ENCODE measurements at regions not wholly inside any gene's neighbourhood (a gene's known extent, or its start where the extent isn't known, plus 50 kb on each side); places are given as distances from the start of the nearest gene placed in this dataset.

DNA sequence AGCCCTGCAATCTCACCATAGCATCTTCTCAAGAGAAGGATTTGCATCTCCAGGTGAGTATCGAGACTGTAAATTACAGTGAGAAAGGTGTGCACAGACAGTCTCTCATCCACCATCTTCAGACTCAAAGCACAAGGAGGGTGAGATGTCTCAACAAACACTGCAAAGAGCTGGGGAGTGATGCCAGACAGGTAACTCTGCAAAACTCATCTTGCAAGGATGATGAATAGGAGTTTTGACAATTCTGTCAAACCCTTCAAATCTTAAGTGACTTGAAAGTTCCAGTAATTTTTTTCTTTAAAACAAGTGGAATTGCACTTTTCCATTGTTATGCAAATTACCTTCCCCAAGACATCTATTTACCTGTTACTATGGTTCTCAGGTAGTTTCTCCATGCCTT is 277.2 kb upstream of the VCX3A start:
- H3K4me3 ChIP-seq (ENCODE audit: control insufficient read depth, low read depth, low read length), result no peak overlapping the region
- TF ChIP-seq, protein P1, sequence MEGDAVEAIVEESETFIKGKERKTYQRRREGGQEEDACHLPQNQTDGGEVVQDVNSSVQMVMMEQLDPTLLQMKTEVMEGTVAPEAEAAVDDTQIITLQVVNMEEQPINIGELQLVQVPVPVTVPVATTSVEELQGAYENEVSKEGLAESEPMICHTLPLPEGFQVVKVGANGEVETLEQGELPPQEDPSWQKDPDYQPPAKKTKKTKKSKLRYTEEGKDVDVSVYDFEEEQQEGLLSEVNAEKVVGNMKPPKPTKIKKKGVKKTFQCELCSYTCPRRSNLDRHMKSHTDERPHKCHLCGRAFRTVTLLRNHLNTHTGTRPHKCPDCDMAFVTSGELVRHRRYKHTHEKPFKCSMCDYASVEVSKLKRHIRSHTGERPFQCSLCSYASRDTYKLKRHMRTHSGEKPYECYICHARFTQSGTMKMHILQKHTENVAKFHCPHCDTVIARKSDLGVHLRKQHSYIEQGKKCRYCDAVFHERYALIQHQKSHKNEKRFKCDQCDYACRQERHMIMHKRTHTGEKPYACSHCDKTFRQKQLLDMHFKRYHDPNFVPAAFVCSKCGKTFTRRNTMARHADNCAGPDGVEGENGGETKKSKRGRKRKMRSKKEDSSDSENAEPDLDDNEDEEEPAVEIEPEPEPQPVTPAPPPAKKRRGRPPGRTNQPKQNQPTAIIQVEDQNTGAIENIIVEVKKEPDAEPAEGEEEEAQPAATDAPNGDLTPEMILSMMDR (conservative IDR thresholded peaks at IDR 0.05; ENCODE audit: control insufficient read depth, insufficient read depth, low read depth, low read length), result no peak
- no peak for DNase-seq (ENCODE audit: low read depth)

DNA sequence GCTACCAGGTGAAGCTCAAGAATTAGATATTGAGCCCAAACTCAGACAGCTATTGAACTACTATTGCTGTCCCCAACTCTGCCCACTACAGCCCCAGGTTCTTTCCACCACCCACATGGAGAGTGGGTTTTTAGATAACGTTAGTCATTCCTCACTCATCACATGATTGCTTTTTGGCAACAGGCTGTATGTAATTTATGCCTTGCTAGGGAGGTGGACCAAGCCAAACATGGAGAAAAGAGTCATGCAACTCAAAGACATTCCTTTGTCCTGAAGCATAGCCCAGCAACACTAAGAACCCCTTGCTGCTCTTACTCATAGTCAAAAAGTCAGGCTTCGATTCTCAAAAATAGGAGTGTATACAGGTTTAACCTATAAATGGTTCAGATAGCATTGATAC is 275.9 kb upstream of the VCX3A start:
- no peak overlapping the region for H3K4me3 ChIP-seq (ENCODE audit: control insufficient read depth, low read depth, low read length)
- no peak for DNase-seq (ENCODE audit: low read depth)
- TF ChIP-seq, protein P1 (conservative IDR thresholded peaks at IDR 0.05; ENCODE audit: control insufficient read depth, insufficient read depth, low read depth, low read length), result no peak

DNA sequence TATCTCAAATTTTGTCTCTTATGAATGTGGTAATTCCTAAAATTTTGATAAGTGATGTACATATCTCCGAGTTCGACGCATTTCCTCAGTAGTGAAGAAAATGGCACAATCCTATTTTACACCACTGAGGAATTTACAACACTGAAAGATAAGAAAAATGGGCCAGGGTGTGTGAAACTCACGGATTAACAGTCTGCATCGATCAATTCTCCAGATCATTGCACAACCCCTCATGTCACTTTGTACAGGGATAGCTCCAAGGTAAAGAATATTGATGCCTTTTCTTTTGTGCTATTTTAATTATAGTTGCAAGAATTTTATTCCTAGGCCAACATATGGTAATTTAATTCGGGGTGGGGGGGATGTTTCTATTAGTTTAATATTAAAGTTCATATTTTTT is 268.7 kb upstream of the VCX3A start:
- TF ChIP-seq, protein P1 (conservative IDR thresholded peaks at IDR 0.05; ENCODE audit: control insufficient read depth, insufficient read depth, low read depth, low read length), result no peak

DNA sequence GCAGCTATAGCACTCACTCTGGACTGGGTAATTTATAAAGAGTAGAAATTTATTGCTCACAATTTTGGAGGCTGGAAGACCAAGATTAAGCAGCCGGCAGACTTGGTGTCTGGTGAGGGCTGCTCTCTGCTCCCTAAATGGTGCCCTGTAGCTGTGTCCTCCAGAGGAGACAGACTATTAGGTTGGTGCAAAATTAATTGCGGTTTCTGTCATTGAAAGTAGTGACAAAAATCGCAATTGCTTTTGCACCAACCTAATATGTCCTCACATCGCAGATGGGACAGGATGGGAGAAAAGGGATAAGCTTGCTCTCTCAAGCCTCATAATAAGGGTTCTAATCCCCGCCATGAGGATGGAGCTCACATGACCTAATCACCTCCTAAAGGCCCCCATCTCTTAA is 258.1 kb upstream of the VCX3A start:
- no peak overlapping the region for H3K4me3 ChIP-seq (ENCODE audit: control insufficient read depth, low read depth, low read length)
- no peak for DNase-seq (ENCODE audit: low read depth)

More for the DNA sequence above, 268.7 kb upstream of the VCX3A start:
- no peak overlapping the region for H3K4me3 ChIP-seq (ENCODE audit: control insufficient read depth, low read depth, low read length)
- no peak for DNase-seq (ENCODE audit: low read depth)

DNA sequence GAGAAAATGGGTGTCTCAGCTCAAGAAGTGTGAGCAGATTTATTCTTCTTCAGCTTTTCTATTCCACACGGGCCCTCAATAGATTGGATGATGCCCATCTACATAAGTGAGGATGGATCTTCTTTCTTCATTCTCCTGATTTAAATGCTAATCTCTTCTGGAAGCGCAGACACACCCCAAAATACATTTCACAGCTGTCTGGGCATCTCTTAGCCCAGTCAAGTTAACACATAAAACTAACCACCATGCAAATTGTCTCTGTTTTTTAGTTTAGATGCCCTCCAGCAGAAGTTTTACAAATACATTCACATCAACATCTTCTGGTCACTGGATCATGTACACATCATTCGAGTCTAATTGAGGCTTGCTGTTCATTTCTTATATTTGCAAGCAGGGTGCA is 249.0 kb upstream of the VCX3A start:
- no peak overlapping the region for H3K4me3 ChIP-seq (ENCODE audit: control insufficient read depth, low read depth, low read length)
- TF ChIP-seq, protein P1 (conservative IDR thresholded peaks at IDR 0.05; ENCODE audit: control insufficient read depth, insufficient read depth, low read depth, low read length), result no peak
- no peak for DNase-seq (ENCODE audit: low read depth)

More for the DNA sequence above, 258.1 kb upstream of the VCX3A start:
- TF ChIP-seq, protein P1 (conservative IDR thresholded peaks at IDR 0.05; ENCODE audit: control insufficient read depth, insufficient read depth, low read depth, low read length), result no peak

DNA sequence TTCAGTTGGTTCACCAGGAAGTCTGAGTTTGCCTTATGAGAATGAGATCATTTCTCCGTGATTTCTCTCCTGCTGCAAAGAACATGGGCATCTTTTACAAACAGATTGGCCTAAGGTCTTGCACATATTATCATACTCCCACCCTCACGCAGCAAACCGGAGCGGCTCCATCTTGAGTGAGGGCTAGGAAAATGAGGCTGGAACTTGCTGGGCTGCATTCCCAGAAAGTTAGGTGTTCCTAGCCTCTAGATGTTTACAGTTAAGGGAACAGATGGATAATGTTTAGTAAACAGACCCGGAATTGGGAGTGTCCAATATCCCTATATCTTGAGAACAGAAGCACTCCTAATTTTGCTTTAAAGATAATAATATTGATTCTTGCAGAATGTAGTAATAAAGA is 247.9 kb upstream of the VCX3A start:
- DNase-seq (ENCODE audit: low read depth), result no peak
- no peak overlapping the region for H3K4me3 ChIP-seq (ENCODE audit: control insufficient read depth, low read depth, low read length)
- TF ChIP-seq, protein P1 (conservative IDR thresholded peaks at IDR 0.05; ENCODE audit: control insufficient read depth, insufficient read depth, low read depth, low read length), result no peak

Measured in fibroblast of mammary gland (primary cell).